Gastroesophageal sphincter (tissue), 3 donors: ENCODE measurements at regions not wholly inside any gene's neighbourhood (a gene's known extent, or its start where the extent isn't known, plus 50 kb on each side); places are given as distances from the start of the nearest gene placed in this dataset.

Experiments
- EP300 ChIP-seq: sonication (generic); formaldehyde crosslinking; IDR thresholded peaks from one replicate; pipeline ENCODE4 v1.6.1; 2017; ENCODE audit warnings: antibody characterized with exemption, mild to moderate bottlenecking
- POLR2AphosphoS5 ChIP-seq: sonication (generic); formaldehyde crosslinking; IDR thresholded peaks from one replicate; pipeline ENCODE4 v1.6.1; 2017; ENCODE audit warnings: antibody characterized with exemption
- TF ChIP-seq, protein P1 (sequence below), 4 experiments: fragments of 200-600 bp in 2 of 4; fragments of 450-650 bp in 2 of 4; sonication (generic) in 1 of 4; IDR thresholded peaks; one replicate each; pipeline ENCODE4 v1.5.1; 2017 to 2019; ENCODE audit warnings: antibody characterized with exemption in 4 of 4, mild to moderate bottlenecking in 2 of 4, moderate library complexity in 2 of 4

DNA sequence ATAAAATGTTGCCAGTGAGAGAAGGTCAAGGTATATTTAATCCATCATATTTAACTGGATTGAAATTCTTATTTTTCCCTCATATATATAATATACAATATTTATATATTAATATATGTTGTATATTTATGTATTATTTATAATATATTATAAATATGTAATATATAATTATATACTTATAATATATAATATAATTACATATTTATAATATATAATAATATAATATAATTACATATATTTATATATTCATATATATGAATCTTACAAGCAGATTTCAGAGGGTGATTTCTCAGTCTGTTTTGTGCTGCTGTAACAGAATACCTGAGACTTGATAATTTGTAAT, 52.7 kb upstream of the TLE3 start:
- TF ChIP-seq, protein P1, sequence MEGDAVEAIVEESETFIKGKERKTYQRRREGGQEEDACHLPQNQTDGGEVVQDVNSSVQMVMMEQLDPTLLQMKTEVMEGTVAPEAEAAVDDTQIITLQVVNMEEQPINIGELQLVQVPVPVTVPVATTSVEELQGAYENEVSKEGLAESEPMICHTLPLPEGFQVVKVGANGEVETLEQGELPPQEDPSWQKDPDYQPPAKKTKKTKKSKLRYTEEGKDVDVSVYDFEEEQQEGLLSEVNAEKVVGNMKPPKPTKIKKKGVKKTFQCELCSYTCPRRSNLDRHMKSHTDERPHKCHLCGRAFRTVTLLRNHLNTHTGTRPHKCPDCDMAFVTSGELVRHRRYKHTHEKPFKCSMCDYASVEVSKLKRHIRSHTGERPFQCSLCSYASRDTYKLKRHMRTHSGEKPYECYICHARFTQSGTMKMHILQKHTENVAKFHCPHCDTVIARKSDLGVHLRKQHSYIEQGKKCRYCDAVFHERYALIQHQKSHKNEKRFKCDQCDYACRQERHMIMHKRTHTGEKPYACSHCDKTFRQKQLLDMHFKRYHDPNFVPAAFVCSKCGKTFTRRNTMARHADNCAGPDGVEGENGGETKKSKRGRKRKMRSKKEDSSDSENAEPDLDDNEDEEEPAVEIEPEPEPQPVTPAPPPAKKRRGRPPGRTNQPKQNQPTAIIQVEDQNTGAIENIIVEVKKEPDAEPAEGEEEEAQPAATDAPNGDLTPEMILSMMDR (IDR thresholded peaks at IDR 0.05), result no peak
- TF ChIP-seq POLR2AphosphoS5 (no peak), EP300 (no peak)
